HFFc6 (cell line): ENCODE measurements at regions not wholly inside any gene's neighbourhood (a gene's known extent, or its start where the extent isn't known, plus 50 kb on each side); places are given as distances from the start of the nearest gene placed in this dataset.

Source experiments
- DNase-seq: peaks from one replicate; pipeline ENCODE4 v3.0.0-alpha.2; 2018
- H3K27ac Mint-ChIP-seq: 2 replicates; pipeline ENCODE4 v1.8.0; 2020; ENCODE audit warnings: mild to moderate bottlenecking, mixed read lengths
- H3K27me3 Mint-ChIP-seq: 2 replicates; pipeline ENCODE4 v1.8.0; 2021; ENCODE audit warnings: mild to moderate bottlenecking, moderate library complexity, mixed read lengths; ENCODE audit not compliant: insufficient read depth
- H3K36me3 Mint-ChIP-seq: 2 replicates; pipeline ENCODE4 v1.8.0; 2021; ENCODE audit warnings: low read depth, mixed read lengths
- H3K4me1 Mint-ChIP-seq: 2 replicates; pipeline ENCODE4 v1.8.0; 2020; ENCODE audit warnings: low read depth, mixed read lengths
- H3K4me3 Mint-ChIP-seq: 2 replicates; pipeline ENCODE4 v1.8.0; 2020; ENCODE audit warnings: mild to moderate bottlenecking, moderate library complexity, mixed read lengths
- H3K9me3 Mint-ChIP-seq: 2 replicates; pipeline ENCODE4 v1.8.0; 2020; ENCODE audit warnings: mild to moderate bottlenecking, mixed read lengths
- TF ChIP-seq, protein P1 (sequence below): fragments of 200-600 bp; sonication (generic); IDR thresholded peaks from 2 replicates; pipeline ENCODE4 v1.5.0; 2021; ENCODE audit warnings: antibody characterized with exemption, mild to moderate bottlenecking

- H3K4me1 Mint-ChIP-seq, result peaks cover 43% of the 10 kb centered on the region
- H3K4me3 Mint-ChIP-seq, result no peak overlapping the region
- TF ChIP-seq, protein P1, sequence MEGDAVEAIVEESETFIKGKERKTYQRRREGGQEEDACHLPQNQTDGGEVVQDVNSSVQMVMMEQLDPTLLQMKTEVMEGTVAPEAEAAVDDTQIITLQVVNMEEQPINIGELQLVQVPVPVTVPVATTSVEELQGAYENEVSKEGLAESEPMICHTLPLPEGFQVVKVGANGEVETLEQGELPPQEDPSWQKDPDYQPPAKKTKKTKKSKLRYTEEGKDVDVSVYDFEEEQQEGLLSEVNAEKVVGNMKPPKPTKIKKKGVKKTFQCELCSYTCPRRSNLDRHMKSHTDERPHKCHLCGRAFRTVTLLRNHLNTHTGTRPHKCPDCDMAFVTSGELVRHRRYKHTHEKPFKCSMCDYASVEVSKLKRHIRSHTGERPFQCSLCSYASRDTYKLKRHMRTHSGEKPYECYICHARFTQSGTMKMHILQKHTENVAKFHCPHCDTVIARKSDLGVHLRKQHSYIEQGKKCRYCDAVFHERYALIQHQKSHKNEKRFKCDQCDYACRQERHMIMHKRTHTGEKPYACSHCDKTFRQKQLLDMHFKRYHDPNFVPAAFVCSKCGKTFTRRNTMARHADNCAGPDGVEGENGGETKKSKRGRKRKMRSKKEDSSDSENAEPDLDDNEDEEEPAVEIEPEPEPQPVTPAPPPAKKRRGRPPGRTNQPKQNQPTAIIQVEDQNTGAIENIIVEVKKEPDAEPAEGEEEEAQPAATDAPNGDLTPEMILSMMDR, result no peak
- H3K27ac Mint-ChIP-seq, result no peak overlapping the region
- DNase-seq, result no peak
- no peaks in the 10 kb centered on the region for H3K9me3 Mint-ChIP-seq
- H3K36me3 Mint-ChIP-seq, result no peaks in the 10 kb centered on the region
- no peaks in the 10 kb centered on the region for H3K27me3 Mint-ChIP-seq
Observed at GRCh38 chr2:9696731-9697130, 65.9 kb upstream of the YWHAQ start.

DNA sequence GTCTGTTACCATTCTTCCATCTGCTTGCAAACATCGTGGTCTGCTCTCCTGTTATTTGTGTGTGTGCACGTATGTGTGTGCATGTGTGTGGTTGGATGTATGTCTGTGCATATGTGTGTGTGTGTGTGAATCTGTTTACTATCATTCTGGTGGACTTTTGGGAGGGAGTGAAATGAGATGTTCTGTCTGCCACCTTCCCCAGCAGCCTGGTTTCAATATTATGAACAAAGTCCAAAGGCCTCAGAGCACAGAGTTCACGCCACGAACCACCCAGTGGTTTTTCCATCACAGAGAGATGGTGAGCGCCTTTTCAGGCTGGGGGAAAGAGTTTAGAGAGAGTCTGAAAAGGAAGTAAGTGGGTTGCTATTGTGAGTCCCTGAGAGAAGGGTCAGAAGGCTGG is 67.1 kb upstream of the YWHAQ start:
- TF ChIP-seq, protein P1, result no peak
- Mint-ChIP-seq H3K4me1 (peaks cover 44% of the 10 kb centered on the region), H3K27me3 (no peaks in the 10 kb centered on the region), H3K27ac (no peak overlapping the region), H3K36me3 (no peaks in the 10 kb centered on the region), H3K4me3 (no peak overlapping the region), H3K9me3 (no peaks in the 10 kb centered on the region)
- DNase-seq, result no peak

- peak; percentile 77 for DNase-seq
- Mint-ChIP-seq H3K36me3 (no peaks in the 10 kb centered on the region), H3K9me3 (no peaks in the 10 kb centered on the region), H3K27me3 (no peaks in the 10 kb centered on the region), H3K4me1 (peaks cover 53% of the 10 kb centered on the region), H3K4me3 (no peak overlapping the region), H3K27ac (peak overlapping the region; percentile 57)
- TF ChIP-seq, protein P1, result no peak
Observed at GRCh38 chr2:9699139-9700108, 68.6 kb upstream of the YWHAQ start.

DNA sequence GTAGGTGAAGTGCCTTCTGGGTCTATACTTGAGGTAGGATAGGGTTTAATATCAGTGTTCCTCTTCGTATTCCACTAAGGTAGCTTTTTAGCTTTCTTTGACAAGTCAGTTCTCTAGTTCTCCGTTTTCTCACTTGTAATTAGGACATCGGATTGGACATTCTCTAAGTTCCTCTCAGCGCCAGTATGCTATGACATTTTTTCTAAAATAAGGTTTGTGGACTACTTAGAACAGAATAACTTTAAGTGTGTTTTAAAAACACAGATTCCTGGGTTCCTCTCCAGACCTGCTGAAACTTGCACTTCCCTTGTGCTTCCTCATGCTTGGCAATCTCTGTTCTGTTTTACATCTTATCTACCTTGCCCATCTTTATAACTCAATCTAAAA is 69.3 kb upstream of the YWHAQ start:
- TF ChIP-seq, protein P1, result no peak
- Mint-ChIP-seq H3K36me3 (no peaks in the 10 kb centered on the region), H3K27ac (peak overlapping the region; percentile 57), H3K4me3 (no peak overlapping the region), H3K9me3 (no peaks in the 10 kb centered on the region), H3K27me3 (no peaks in the 10 kb centered on the region), H3K4me1 (peaks cover 57% of the 10 kb centered on the region)
- DNase-seq, result no peak

DNA sequence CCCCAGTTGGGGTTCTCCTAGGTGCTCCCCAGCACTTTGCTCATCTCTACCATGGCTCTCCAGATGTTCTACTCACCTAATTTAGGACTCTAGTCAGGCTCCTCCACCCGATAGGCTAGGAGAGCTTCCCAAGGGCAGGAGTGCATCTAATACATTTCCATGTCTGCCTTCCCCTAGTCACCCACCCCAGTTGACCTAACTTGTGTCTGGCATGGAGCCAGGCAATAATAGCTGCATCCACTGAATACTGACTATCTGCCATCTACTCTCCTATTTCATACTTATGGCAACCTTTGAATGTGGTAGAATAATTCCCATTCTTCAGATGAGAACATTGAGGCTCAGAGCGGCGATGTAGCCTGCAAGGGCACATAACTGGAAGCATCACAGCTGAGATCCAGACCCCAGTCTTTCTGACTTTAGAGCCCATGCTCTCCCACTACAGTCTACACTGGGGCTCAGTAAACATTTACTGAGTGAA is 71.8 kb upstream of the YWHAQ start:
- Mint-ChIP-seq H3K4me3 (peak overlapping the region; percentile 28; the same call in 1 of the 2 replicates), H3K36me3 (no peaks in the 10 kb centered on the region), H3K27me3 (no peaks in the 10 kb centered on the region), H3K9me3 (no peaks in the 10 kb centered on the region), H3K4me1 (peaks cover 50% of the 10 kb centered on the region), H3K27ac (peak overlapping the region; percentile 87)
- DNase-seq, result no peak
- TF ChIP-seq, protein P1, result no peak
